ENCODE measurements at regions not wholly inside any gene's neighbourhood (a gene's known extent, or its start where the extent isn't known, plus 50 kb on each side); places are given as distances from the start of the nearest gene placed in this dataset.

GRCh38 chr2:228767196-228767595 lies 503.9 kb downstream of the PID1 start:
- TF ChIP-seq, protein P1, sequence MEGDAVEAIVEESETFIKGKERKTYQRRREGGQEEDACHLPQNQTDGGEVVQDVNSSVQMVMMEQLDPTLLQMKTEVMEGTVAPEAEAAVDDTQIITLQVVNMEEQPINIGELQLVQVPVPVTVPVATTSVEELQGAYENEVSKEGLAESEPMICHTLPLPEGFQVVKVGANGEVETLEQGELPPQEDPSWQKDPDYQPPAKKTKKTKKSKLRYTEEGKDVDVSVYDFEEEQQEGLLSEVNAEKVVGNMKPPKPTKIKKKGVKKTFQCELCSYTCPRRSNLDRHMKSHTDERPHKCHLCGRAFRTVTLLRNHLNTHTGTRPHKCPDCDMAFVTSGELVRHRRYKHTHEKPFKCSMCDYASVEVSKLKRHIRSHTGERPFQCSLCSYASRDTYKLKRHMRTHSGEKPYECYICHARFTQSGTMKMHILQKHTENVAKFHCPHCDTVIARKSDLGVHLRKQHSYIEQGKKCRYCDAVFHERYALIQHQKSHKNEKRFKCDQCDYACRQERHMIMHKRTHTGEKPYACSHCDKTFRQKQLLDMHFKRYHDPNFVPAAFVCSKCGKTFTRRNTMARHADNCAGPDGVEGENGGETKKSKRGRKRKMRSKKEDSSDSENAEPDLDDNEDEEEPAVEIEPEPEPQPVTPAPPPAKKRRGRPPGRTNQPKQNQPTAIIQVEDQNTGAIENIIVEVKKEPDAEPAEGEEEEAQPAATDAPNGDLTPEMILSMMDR (IDR thresholded peaks at IDR 0.05), result no peak
- no peak for TF ChIP-seq POLR2A (IDR thresholded peaks at IDR 0.05)

Measured in right lobe of liver (tissue), 4 donors.